ENCODE measurements at regions not wholly inside any gene's neighbourhood (a gene's known extent, or its start where the extent isn't known, plus 50 kb on each side); places are given as distances from the start of the nearest gene placed in this dataset.
"Not testable (repeated sequence)": the region's sequence is repeated elsewhere in the genome, so short reads cannot be mapped to it uniquely, and the experiment has no call there.

DNA sequence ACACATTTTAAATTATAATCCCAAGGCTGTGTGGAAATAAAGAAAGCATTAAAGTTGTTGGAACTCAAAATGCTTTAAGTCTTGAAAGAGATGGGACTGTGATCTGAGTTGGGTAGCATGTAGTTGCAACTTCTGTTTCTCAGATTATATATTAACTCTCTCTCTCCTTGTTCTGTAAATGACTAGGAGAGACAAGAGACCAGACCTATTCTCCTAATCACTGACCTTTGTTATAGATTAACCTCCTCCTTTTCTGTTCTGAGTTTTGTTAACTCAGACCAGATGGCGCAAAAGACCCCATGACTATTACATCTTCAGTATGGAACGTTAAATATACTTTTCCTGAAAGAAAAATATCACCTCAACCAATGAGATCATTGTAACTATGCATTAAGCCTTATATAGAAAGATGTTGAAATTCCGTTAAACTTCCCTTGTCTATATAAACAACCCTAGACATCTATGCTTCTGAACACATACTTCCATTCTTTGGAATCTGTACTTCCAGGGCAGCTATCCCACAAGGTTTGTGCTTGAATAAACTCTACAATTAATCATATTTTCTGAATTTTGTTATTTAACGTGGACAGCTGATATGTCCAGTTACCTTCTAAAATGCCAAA, 143.5 kb upstream of the TRIM24 start:
- DNase-seq (ENCODE audit: low spot score), result no peak

DNA sequence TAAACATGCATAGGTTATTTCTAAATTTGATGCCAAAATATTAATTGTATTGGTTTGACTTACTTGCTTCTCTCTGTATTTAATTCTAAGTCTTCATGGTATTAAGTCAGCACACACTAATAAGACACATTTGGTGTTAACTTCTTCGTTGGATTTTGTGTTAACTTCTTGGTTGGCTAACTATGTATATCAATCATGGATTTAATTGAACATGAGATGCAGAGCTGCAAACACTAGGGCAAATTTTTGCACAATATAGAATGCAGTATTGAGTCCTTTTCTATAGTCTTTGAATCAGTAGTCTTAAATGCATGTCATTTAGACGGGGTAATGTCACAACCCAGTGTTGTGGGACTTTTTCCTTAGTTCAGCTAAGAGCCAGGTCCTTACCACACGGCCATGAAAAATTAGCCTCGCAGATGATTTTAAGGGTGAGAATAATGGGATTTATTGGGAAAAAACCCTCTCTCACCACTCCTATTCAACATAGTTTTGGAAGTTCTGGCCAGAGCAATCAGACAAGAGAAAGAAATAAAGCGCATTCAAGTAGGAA, 142.9 kb upstream of the TRIM24 start:
- no peak for DNase-seq (ENCODE audit: low spot score)

DNA sequence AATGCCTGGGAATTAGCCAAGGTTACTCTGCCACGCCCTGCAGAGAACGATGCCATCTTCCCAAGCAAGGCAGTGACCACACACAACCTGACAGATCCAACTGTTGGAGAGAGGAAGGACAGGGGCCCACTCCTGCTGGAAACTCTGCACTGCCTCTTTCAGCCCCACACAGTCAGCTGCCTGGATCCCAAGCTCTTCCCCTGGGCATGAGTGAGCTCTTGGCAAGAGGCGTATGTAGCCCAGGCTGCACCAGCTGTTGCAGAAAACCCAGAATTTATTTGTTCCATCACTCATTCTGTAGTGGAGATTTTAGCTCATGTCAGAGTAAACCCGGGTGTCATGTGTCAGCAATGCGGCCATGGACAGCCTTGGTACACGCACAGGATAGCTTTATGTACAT, 135.1 kb upstream of the TRIM24 start:
- DNase-seq (ENCODE audit: low spot score), result no peak

DNA sequence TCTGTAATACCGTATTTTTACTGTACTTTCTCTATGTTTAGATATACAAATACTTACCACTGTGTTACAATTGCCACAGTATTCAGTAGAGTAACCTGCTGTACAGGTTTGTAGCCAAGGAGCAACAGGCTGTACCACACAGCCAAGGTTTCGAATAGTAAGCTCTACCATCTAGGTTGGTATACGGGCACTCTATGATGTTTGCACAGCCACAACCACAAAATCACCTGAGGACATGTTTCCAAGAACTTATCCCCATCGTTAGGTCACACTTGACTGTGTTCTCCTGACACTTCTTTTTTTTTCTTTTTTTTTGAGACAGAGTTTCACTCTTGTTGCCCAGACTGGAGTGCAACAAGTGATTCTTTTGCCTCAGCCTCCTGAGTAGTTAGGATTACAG, 134.6 kb upstream of the TRIM24 start:
- DNase-seq (ENCODE audit: low spot score), result no peak

DNA sequence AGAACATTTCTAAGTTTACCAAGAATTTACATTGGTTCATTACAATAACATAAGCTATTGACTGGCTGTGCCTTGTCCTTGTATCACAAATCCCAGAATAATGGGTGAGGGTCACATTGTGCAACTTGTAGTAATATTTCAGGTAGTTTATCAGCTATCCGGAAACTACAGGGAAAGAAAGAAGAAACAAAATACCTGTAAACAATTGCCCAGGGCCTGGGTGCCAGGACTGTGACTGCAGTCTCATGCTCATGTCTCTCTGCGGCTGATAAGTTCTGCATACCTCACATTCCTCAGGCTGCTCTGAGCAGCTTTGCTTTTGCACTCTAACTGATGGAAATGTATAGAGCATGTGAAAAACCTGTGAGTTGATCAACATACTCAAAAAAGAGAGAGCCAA, 131.8 kb upstream of the TRIM24 start:
- DNase-seq (ENCODE audit: low spot score), result no peak

DNA sequence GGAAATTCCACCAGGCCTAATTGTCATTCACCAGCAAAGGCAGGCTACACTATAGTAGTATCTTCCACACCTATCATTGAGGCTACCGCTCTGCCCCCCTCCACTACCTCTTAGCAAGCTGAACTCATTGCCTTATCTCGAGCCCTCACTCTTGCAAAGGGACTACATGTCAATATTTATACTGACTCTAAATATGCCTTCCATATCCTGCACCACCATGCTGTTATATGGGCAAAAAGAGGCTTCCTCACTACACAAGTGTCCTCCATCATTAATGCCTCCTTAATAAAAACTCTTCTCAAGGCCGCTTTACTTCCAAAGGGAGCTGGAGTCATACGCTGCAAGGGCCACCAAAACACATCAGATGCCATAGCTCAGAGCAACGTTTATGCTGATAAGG, 127.2 kb upstream of the TRIM24 start:
- not testable (repeated sequence) for DNase-seq (ENCODE audit: low spot score)

DNA sequence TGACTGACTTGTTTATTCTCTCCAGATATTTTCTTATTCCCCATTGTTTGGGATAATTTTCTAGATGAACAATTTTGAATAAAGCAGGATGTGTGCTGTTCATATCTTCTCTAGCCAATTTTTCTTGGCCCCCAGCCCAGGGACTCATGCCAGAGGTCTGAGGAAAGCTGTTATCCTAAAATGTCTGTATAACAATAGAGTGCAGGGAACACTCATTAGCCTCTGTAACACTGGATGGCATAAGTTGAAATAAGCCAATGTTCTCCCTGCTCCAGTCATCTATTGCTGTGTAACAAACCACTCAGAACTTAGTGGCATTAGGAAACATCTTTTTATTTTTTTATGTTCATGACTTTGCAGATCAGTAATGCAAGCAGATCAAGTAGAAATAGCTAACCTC, 121.7 kb upstream of the TRIM24 start:
- DNase-seq (ENCODE audit: low spot score), result no peak

DNA sequence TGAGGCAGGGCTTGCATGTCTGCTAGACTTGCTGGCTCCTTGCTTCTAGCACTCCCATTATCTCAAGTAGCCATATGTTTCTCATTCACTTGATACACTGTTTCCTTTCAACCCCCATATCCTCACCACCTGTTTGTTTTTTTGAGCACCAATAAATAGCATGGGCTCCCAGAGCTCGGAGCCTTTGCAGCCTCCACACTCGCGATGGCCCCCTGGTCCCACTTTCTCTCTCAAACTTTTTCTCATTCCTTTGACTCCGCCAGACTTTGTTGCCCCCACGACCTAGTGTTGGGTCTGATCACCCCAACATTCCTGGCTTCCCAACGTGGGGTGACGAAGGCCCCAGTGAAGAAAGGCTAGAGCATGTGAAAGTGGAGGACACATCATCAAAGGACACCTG, 120.8 kb upstream of the TRIM24 start:
- not testable (repeated sequence) for DNase-seq (ENCODE audit: low spot score)

DNA sequence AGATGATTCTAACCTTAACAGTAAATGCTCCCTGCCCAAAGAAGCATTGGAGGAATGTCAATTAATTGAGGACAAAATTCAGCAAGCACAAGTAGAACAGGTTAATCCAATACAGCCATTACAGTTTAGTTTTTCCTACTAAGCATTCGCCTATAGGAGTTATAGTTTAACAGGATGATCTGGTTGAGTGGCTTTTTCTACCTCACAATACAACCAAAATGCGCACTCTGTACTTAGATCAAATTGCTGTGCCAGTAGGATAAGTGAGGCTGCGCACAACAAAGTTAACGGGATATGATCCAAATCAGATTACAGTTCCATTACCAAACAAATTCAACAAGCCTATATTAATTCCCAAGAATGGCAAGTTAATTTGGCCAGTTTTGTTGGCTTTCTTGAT, 117.1 kb upstream of the TRIM24 start:
- DNase-seq (ENCODE audit: low spot score), result no peak

DNA sequence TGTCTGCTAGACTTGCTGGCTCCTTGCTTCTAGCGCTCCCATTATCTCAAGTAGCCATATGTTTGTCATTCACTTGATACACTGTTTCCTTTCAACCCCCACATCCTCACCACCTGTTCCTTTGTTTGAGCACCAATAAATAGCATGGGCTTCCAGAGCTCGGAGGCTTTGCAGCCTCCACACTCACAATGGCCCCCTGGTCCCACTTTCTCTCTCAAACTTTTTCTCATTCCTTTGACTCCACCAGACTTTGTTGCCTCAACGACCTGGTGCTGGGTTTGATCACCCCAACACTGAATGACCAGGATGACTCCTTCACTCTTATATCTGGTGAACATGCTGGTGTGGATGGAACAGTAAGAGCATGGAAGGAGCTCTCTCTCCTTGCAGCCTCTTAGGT, 114.5 kb upstream of the TRIM24 start:
- no peak for DNase-seq (ENCODE audit: low spot score)

DNA sequence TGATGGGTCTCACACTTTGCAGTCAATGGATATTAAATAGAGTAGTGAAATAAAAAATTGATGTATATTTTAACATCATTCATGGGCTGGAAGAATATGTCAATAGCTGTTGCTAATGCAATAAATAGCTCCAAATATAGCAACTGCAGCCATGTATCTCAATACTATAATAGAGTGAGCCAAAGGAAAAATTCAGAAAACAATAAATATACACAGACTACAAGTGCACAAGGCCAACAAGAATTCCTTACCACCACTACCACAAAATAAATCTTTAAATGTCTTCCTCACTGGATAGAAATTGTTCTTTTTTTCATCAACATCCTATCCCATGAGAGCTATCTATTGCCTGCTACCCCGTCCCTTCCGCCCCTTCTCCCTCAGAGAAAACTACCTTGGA, 113.1 kb upstream of the TRIM24 start:
- no peak for DNase-seq (ENCODE audit: low spot score)

DNA sequence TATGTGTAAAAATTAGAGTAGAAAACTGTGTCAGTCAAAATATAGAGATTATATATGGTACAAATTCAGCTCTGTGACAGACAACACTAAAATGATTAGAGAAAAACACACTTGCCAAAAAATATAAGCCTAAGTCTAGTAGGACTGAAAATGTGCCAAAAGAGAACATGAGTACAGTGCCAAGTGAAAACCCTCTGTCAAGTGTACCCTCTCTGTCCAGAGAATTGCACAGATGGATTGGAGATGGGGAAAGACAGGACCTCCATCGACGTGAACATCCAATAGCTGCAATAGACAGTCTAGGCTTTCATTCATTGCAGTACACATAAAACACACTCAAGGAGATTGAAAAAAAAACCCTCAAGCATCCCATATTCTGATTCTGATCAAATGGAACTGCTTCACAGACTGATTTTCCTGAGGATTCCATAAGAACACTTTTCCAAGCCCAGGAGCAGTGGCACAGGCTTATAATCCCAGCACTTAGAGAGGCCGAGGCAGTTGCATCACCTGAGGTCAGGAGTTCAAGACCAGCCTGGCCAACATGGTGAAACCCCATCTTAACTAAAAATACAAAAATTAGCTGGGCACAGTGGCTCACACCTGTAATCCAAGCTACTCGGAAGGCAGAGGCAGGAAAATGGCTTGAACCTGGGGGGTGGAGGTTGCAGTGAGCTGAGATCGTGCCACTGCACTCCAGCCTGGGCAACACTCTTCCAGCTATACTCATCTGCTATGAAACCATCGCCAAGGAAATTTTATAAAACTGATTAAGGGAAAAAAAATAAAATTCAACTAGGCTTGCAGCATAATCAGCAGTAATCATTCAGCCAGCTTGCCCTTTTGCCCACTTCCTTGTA, 110.0 kb upstream of the TRIM24 start:
- DNase-seq (ENCODE audit: low spot score), result no peak

DNA sequence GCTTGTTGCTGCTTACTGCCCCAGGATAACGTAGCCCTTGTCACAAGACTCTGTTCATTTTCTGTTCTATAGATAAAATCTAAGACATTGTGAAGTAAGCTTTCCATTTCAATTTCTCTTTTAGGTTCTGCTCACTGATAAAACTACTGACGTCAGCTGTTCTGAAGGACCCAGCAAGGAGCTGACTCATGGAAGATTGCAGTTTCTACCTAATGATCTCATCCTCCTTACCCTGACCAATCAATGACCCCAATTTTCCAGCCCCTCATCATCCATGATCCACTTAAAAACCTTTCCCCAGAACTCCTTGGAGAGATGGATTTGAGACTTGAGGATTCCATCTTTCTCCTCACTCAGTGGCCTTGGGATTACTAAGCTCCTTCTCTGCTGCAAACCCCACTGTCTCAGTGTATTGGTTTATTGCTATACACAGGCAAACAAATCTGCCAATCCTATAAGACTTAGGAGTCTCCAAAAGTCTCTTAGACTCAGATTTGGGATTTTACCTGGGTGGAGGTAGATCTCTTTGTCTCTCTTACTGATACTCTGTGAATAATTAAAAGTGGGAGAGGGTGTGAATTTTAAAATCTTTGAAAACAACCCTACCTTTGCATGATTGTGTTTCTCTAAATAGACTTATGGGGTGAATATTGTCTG, 109.2 kb upstream of the TRIM24 start:
- no peak for DNase-seq (ENCODE audit: low spot score)

DNA sequence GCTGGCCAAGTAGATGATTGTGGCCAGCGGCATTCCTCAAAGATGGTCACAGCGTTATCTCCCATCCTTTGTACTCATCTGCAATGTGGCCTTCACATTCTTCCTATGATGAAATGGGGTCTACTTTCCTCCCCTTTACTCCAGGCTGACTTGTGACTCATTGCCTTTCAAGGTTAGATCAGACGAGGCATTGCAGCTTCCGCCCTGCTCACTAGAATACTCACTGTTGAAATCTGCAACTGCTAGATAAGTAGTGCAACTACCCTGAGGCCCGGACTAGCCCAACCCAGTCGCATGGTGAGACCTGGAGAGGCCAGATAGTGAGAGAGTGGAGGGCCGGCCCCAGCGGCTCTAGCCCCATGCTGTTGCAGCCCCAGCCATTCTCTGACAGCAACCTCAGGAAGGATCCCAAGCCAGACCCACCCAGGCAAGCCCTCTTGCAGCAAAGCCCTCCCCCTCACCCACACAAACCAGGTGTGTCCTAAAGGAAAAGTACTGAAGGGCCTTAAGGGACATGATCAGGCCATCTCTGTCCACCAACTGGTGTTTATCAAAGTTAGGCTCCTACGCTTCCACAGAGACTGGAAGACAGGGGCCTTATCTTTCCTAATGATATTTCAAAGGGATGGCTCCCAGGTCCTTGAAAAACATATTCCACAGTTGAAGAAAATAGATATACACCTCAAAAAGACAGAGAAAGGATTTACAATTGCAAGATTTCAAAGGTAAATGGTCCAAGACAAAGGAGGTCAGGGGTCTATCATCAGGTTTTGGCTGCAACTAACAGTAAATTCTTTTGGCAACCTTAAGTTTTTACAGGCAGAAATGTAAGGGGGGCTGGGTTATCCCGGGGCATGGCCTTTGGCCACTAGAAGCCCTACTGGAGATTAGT, 107.2 kb upstream of the TRIM24 start:
- no peak for DNase-seq (ENCODE audit: low spot score)

DNA sequence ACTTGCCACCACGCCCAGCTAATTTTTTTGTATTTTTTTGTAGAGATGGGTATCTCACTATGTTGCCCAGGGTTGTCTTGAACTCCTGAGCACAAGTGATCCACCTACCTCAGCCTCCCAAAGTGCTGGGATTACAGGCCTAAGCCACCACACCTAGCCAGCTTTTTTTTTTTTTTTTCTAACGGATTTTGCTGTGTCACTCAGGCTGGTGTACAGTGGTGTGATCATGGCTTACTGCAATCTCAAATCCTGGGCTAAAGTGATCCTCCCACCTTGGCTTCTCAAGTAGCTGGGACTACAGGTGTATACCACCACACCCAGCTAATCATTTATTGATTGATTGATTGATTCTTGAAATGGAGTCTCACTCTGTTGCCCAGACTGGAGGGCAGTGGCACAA, 106.0 kb upstream of the TRIM24 start:
- DNase-seq (ENCODE audit: low spot score), result no peak

DNA sequence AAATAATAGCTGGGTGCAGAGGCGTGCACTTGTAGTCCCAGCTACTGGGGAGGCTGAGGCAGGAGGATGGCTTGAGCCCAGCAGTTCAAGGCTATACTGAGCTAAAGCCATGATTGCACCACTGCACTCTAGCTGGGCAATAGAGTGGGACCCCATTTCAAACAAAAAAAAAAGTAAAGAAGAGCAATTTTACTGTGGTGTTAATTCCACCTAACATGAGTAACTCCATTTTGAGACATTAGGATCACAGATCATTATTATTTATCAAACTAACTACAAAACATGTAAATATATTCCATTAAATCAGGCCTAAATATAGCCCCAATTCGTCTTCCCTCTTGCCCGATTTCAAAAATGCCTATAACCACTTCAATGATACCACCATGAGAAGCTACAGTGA, 104.8 kb upstream of the TRIM24 start:
- DNase-seq (ENCODE audit: low spot score), result no peak

DNA sequence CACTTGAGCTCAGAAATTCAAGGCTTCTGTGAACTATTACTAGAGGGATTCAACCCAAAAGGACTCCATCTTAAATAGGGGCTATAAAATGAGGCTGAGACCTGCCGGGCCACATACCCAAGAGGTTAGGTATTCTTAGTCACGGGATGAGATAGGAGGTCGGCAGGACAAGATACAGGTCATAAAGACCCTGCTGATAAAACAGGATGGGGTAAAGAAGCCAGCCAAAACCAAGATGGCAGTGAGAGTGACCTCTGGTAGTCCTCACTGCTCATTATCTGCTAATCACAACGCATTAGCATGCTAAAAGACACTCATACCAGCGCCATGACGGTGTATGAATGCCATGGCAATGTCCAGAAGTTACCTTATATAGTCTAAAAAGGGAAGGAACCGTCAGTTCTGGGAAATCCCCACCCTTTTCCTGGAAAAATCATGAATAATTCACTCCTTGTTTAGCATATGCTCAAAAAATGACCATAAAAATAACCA, 101.2 kb upstream of the TRIM24 start:
- no peak for DNase-seq (ENCODE audit: low spot score)

DNA sequence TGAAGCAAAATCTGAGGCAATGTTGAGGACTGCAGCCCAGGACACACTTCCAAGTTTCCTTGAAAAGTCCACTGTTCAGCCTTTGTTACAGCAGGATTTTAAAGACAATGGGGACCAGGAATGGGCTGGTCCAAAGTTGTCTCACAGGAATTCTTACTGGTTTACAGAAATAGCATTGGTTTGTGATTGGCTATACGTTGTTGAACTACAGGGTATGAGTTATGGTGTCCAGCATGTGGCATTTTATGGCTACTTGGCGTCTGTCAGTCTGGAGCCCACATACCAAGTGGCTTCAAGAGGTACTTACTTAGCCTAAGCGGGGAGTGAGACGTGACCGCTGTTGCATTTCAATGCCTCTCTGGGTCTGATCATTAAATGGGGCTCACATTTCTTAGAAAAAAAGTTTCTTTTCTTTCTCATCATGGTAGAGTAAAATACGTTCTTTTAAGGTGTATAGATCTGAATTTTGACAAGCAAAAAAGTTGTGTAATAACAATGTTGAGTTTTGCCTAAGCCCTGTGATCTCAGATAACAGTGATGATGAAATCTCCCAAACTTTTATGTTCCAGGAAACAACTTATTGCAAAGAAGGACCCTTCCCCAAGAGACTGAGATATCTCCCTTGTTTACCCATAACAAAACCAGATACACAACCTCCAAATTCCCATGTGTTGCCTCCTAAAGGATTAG, 100.0 kb upstream of the TRIM24 start:
- DNase-seq (ENCODE audit: low spot score), result no peak

DNA sequence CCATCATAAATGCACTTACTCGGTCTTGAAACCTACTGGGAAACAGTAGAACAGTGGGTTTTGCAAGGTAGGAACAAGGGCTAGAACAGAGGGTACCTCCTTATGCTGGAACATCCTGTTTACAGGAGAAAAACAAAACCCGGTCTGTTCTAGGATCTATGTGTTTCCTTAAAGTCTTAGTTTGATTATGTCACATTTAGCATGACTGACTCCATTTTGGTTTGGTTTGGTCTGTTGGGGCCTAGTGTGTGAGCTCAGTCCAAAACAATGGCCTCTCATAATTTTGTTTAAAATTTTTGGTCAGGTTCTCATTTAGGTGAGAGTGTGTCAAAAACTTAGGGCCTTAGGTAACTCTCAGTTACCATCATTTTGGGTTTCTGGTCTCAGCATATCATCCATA, 96.3 kb upstream of the TRIM24 start:
- DNase-seq (ENCODE audit: low spot score), result no peak

DNA sequence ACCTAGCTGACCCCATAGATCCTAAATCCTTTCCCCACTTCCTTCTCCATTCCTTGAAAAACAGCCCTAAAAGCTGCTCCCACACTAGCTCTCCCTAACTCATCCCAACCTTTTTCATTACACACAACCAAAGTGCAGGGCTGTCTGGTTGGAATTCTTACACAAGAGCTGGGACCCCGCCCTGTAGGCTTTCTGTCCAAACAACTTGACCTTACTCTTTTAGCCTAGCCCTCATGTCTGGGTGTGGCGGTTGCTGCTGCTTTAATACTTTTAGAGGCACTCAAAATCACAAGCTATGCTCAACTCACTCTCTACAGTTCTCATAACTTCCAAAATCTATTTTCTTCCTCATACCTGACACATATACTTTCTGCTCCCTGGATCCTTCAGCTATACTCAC, 93.9 kb upstream of the TRIM24 start:
- not testable (repeated sequence) for DNase-seq (ENCODE audit: low spot score)

DNA sequence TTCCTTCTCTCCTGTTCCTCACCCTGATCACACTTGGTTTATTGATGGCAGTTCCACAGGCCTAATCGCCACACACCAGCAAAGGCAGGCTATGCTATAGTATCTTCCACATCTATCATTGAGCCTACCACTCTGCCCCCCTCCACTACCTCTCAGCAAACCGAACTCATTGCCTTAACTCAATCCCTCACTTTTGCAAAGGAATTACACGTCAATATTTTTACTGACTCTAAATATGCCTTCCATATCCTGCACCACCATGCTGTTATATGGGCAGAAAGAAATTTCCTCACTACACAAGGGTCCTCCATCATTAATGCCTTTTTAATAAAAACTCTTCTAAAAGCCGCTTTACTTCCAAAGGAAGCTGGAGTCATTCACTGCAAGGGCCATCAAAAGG, 93.4 kb upstream of the TRIM24 start:
- DNase-seq (ENCODE audit: low spot score), result not testable (repeated sequence)
